GM21515 (cell line): ENCODE measurements at regions not wholly inside any gene's neighbourhood (a gene's known extent, or its start where the extent isn't known, plus 50 kb on each side); places are given as distances from the start of the nearest gene placed in this dataset.

Experiments used
- ATAC-seq: cut with Tn5 transposase; IDR thresholded peaks from one replicate; pipeline ENCODE4 v1.9.1; 2021; ENCODE audit not compliant: unreplicated experiment

GRCh38 chr7:110090110-110090820, 1000.7 kb upstream of the LRRN3 start:
- ATAC-seq: no peak

- ATAC-seq: no peak
Observed at GRCh38 chr7:110095372-110096052, 995.4 kb upstream of the LRRN3 start.

DNA sequence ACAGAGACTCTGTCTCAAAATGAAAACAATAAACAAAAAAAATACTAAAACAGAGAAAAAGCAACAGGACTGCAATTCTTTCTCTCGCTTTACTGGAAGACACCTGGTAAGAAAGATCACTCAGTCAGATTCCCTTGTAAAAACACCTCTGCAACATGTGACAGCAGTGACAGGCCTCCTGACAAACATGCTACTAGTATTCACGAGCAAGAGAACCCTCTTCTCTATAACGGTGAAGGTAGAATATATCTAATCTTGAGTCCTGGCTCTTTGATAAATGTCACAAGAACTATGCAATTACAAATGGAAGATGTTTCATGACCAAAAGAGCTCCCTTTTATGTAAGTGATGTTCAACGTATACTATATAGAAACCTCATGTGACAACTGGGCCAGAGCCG, 986.7 kb upstream of the LRRN3 start:
- no peak for ATAC-seq

DNA sequence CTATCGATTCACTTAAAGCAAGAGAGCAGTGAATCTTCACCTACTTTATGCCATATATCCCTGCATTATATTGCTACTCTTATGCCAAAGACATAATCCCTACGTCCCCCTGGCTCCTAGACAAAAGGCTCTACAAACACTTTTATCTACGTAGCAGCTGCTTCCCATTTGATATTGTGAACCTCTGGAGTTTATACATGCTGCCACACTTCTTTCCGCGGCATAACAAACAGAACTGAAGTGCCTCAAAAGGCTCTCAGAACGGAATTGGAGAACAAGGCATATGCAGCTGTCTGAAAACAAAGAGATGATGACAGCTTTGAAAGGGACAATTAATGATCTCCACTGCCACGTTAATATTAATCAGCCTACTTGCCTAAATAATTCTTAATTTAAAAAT, 985.6 kb upstream of the LRRN3 start:
- no peak for ATAC-seq

DNA sequence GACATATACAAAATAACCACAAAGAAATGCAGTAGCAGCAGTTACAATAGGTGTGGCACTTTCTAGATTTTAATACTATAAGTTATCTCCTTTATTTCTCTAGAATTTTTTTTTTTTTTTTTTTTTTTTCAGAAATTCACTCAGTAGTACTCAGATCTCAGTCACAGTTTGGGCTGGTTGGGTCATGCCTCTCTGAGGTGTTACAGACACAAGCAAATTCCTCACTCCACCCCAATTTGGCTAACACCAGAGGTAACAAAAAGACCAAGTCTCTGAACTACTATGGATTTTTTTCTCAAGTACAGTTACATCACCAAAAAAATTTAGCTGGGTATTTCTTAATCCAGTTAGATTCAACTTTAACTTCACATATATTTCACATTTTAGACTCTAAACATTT, 985.1 kb upstream of the LRRN3 start:
- ATAC-seq: no peak

DNA sequence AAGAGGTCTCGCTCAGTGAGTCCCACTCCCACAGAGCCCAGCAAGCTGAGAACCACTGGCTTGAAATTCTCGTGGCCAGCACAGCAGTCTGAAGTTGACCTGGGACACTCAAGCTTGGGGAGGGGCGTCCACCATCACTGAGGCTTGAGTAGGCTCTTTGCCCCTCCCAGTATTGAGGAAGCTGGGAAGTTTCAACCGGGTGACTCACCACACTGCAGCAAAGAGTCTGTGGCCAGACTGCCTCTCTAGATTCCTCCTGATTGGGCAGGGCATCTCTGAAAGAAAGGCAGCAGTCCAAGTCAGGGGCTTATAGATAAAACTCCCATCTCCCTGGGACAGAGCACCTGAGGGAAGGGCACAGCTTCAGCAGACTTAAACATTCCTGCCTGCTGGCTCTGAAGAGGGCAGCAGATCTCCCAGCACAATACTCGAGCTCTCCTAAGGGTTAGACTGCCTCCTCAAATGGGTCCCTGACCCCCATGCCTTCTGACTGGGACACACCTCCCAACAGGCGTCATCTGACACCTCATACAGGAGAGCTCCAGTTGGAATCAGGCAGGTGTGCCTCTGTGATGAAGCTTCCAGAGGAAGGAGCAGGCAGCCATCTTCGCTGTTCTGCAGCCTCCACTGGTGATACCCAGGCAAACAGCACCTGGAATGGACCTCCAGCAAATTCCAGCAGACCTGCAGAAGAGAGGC, 970.9 kb upstream of the LRRN3 start:
- ATAC-seq: no peak

DNA sequence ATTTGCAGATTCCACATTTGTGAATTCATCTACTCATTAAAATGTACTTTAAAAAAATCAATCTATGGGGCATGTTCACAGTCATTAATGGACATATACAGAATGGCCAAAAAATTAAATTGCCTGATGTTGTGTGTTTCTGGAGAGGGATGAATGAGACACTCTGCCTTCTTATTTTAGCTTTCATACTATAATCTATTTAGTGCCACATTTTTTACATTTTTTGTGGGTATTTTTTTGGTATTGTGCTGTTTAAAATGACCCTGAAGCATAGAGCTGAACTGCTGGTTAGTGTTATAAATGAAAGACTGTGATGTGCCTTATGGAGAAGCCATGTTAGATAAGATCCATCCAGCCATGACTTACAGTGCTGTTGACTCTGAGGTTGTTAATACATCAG, 961.8 kb upstream of the LRRN3 start:
- no peak for ATAC-seq

- no peak for ATAC-seq
Observed at GRCh38 chr7:110130669-110131068, 960.3 kb upstream of the LRRN3 start.

GRCh38 chr7:110131344-110131743, 959.6 kb upstream of the LRRN3 start:
- no peak for ATAC-seq

DNA sequence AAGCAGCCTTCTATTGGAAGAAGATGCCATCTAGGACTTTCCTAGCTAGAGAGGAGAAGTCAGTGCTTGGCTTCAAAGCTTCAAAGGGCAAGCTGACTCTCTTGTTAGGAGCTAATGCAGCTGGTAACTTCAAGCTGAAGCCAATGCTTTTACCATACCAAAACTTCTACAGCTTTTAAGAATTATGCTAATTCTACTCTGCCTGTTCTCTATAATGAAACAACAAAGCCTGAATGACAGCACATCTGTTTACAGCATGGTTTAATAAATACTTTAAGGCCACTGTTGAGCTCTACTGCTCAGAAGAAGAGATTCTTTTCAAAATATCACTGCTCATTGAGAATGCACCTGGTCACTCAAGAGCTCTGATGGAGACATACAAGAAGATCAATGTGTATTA, 951.9 kb upstream of the LRRN3 start:
- no peak for ATAC-seq

- no peak for ATAC-seq
Observed at GRCh38 chr7:110142939-110143526, 947.9 kb upstream of the LRRN3 start.

GRCh38 chr7:110144599-110144998, 946.3 kb upstream of the LRRN3 start:
- no peak for ATAC-seq

GRCh38 chr7:110148054-110148453, 942.9 kb upstream of the LRRN3 start:
- no peak for ATAC-seq

GRCh38 chr7:110153222-110153621, 937.7 kb upstream of the LRRN3 start:
- ATAC-seq: no peak

DNA sequence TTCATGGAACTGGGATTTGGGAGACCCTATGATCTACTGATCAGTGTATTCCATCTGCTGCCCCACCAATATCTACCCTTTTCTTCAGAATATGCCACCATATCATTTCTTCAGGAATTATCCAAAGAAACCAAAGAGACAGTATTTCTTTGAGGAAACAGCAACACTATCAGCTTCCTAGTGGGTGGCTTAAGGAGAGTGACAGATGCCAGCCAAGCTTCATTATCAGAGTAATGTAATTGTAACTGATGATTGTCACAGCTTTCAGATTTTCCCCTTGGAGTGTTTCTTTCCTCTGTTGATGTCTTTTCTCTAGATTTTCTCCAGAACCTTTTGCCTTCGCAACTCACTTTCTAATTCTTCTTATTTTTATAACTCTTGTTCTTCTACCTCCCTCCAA, 934.4 kb upstream of the LRRN3 start:
- no peak for ATAC-seq

GRCh38 chr7:110157631-110158362, 933.1 kb upstream of the LRRN3 start:
- no peak for ATAC-seq

GRCh38 chr7:110168010-110168409, 922.9 kb upstream of the LRRN3 start:
- ATAC-seq: no peak

- no peak for ATAC-seq
Observed at GRCh38 chr7:110170841-110171240, 920.1 kb upstream of the LRRN3 start.

GRCh38 chr7:110177463-110177862, 913.5 kb upstream of the LRRN3 start:
- ATAC-seq: no peak

- no peak for ATAC-seq
Observed at GRCh38 chr7:110179037-110179436, 911.9 kb upstream of the LRRN3 start.

DNA sequence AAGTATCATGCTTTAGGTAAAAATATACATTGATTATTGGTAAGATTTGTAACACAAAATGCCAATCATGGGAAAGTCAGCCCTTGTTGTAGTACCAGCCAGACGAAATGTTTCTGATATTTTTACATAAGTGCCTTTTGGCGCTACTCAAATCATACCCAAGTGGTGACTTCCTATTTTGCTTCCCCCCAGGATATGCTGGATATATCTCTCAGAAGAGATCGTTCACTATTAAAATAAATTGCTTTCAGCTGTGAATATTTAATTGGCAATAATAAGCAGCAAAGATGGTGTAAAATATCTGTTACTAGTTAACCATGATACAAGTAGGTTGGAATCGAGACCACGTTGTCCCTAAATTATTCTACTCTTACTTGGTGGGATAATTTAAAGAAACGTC, 909.2 kb upstream of the LRRN3 start:
- no peak for ATAC-seq
